SW 1271 (cell line): ENCODE measurements at regions not wholly inside any gene's neighbourhood (a gene's known extent, or its start where the extent isn't known, plus 50 kb on each side); places are given as distances from the start of the nearest gene placed in this dataset.

ENCODE experiments used
- DNase-seq, 2 experiments: peaks; one replicate each; lab custom pipeline; 2025; lab: John Stamatoyannopoulos, UW

- DNase-seq = no peak
Measured at GRCh38 chr12:114302606-114303315, 103.2 kb downstream of the TBX5 start.

DNA sequence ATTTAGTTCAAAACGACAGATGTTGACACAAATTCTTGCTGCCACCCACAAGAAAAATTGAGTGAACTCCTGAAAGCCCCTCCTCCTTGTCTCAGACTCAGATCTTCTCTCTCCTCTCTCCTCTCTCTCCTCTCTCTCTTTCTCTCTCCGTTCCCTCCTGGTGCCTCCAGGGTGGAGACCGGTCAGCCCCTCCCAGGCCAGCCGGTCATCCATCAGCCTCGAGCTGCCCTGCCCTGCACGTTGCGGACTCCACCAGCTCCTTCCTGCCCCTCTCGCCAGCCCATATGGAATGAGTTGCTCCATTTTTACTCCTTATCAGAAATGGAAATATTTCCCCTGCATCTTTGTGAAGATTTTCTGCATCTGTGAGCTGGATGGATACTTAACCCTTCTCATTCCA is 103.8 kb downstream of the TBX5 start:
- DNase-seq = no peak

DNA sequence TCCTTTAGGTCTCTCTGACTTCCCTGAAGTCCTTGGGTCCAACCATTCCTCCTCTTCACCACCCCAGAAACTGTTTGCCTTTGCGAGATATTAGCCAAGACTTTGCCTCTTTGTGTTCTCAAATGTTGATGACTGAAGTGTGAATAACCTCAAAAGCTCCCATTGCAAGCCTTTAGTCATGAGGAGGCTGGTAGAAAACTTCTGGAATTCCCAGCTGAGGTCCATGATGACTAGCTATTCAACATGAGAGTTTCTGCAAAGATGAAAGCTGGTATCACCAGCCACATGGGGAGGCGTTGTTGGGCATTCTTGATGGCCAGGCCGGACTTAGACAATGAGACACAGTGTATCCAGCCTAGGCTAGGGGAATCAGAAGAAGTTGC is 111.7 kb downstream of the TBX5 start:
- no peak for DNase-seq

GRCh38 chr12:114293571-114294302 is 112.2 kb downstream of the TBX5 start:
- DNase-seq = no peak

DNA sequence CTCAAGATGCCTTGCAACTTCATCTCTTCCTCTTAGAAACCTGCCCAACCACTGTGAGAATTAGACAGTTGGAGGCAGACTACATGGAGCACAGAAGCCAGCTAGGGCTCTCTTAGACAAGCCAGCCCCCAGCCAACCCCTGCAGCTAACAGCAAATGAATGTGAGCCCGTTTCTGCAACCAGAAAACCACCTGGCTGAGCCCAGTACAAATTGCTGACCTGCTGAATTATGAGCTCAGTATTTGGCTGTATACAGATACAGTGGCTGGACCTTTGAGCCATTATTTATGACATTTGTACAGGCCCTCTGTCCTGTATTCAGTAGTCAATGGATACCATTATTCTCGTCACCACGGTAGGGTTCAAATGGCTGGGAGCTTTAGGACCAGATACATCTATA is 112.9 kb downstream of the TBX5 start:
- DNase-seq = no peak

- DNase-seq = no peak
Measured at GRCh38 chr12:114291389-114292060, 114.4 kb downstream of the TBX5 start.

DNA sequence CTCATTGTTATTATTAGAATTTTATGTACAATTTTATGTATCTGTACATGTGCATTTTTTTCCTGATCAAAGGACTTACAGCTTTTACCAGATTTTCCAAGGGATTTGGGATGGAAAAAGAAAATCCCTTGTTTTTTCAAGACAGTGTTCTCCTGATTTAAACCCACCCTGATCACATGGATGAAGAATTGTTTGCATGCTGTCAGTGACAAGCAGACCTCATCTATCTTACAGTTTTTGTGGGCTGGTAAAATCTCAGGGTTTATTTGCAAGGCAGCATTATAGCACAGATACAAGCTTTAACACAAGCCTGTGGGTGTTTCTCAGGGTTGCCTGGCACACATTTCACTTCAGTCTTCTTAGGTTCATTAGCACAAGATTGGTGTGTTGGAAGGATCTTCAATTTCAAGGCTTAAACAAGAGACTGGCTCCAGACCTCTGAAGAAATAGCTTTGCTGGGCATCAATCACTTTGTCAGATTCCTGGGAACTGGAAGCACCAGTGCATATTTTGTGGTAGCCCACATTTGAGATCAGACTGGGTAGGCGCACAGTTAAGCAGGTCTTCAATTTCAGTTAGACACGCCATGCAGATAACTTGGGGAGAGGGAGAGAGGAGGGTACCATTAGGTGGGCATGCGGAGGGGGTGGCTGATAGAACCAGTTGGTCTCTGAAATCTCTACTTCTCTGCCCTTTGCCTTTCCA is 118.0 kb downstream of the TBX5 start:
- no peak for DNase-seq

DNA sequence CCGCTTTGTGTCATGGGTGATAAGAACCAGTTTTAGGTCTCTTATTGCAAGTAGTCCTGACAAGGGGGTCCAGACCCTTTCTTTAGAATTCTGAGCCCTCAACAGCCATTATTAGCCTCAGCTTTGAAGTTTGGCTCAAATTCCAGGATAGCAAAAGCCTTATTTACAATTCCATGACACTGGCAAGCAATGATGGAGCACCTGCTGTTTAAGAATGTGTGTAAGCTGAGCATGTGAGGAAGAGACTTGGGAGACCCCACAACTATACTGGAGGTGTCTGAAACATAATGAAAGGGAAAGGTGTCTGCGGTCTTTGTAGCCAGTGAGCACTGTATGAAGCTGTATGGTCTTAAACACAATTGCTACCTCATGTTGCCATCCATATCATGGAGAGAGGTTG is 119.8 kb downstream of the TBX5 start:
- no peak for DNase-seq

GRCh38 chr12:114285554-114285953 is 120.4 kb downstream of the TBX5 start:
- DNase-seq = no peak

DNA sequence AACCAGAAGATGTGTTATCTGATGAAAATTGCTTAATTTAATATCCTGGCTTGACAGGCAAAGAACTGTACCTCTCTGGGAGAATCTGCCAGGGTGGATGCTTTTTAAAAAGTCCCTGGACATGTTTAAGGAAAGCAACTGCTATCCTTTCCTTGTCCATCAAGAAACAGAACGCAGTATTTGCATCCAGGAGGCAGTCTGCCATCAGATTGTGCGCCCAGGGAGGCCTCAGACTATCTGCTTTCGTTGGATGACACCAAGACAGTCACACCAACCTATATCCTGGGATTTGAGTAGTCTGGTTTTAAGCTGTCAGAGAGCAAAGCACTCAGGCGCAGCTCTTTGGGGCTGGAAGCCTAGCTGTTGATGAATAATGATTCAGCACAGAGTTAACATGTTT is 121.9 kb downstream of the TBX5 start:
- no peak for DNase-seq

DNA sequence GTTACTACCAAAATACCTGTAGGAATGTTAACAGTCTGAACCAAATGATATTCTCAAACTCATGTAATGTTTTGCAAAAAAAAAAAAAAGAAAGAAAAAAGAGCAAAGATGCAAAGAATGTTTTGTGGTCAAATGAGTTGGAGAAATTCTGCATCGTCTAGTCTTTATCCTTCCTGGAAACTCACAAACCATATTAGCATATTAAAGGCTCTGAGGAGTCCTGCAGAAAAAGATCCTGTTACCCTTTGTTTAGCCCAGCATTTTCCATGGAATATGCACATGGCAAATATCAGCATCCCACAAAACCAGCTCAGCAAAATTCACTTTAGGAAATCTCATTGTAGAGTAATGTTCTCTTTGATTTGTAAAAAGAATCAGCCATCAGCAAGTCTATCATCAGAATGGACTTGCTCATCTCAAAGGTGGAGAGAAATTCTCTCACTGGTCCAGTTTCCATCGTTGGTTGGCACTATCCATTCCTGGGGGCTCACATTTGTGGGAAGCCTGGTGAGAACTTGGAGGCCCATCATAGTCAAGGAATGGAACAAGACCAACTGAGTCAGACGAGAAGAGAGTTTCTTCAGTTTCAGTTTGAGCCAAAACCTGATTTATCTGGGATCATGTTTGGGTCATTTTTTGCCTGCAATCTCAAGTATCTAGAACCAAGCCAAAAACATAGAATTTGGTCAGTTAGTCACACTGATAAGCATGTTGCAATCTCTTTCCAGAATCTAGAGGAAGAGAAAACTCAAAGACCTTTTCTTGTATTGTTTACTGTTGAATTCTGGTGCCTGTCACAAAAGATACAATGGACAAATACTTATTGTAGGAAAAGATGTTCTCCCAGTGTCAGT is 129.8 kb downstream of the TBX5 start:
- DNase-seq = no peak

DNA sequence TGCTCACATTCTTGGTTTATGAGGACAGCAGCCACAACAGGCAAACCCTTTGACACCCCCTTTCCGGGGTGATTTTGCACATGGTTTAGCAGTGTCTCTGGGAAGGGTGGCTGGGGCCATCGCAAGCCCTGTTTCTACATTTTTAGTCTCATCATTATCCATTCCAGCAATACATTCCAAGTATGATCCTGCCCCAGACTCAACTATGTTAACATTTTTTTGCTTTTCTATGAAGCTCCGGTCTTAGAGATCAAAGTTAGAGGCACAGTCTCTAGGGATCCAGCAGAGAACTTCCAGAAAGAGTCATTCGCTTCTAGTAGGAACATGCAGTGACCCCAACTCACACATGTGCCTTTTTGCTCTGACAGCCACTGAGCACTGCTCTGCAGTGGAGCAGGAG is 130.9 kb downstream of the TBX5 start:
- no peak for DNase-seq

DNA sequence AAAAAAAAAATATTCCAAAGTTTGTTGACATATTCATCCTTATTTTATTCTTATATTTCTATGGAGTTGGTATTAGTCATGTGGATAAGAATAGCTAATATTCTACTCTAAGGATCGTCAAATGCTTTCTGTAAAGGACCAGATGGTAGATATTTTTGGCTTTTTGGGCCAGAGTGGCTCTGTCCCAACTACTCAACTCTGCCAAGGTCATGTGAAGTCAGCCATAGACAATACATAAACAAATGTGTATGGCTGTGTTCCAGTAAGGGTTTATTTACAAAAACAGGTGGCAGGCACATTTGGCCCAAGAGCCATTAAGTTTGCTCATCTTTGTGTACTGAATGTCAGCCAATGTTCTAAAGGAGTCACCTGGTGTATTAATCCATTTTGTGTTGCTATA is 131.8 kb downstream of the TBX5 start:
- DNase-seq = no peak

DNA sequence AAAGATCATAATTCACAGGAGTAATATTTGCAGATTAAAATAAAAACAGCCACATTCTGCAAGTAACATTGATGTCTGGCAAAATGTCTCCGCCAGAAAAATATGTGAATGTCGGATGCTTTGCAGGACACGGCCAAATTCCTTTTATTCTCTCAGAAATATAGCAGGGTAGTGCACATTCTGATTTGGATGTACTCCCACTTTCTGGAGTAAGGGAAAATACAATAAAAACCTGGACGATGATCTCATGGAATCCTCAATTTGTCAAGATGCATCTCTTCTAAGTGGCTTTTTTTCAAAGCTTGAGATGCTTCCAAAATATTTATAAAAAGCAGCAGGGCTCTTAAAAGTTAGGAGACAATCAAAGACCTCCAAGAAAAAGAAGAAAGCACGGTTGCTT is 133.3 kb downstream of the TBX5 start:
- DNase-seq = no peak

- no peak for DNase-seq
Measured at GRCh38 chr12:114272071-114272470, 133.9 kb downstream of the TBX5 start.

DNA sequence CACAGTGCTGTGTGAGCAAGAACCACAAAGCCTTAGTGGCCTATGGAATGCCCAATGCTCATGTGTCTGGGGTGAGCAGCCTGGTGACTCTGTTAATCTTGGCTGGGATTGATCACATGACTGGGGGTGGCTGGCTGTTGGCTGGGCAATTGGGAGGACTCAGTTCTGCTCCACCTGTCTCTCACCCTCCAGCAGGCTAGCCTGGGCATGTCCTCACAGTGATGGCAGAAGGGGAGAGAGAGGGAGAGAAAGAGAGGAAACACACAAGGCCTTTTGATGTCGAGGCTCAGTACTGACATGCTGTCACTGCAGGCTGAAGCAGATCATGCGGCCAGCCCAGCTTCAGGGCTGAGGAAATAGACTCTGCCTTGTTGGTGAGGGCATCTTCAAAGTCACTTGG is 136.8 kb downstream of the TBX5 start:
- DNase-seq = no peak

DNA sequence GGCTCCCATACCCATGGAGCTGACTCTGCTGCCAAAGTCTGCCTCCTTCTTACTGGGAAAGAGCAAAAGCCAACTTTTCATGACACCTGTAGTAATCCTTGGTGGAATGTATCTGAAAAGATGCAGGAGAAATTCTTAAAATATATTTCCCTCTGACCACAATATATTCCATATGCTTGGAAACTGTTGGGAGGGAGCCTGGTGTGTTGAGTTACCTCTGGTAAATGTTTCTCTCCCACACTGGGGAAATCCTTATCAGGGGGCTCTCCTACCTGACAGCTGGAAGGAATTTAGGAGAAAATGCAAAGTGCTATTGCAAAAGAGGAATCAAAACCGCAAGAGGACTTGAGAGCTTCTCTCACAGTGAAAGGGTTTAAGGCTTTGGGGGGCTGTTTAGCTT is 139.4 kb downstream of the TBX5 start:
- DNase-seq = no peak

DNA sequence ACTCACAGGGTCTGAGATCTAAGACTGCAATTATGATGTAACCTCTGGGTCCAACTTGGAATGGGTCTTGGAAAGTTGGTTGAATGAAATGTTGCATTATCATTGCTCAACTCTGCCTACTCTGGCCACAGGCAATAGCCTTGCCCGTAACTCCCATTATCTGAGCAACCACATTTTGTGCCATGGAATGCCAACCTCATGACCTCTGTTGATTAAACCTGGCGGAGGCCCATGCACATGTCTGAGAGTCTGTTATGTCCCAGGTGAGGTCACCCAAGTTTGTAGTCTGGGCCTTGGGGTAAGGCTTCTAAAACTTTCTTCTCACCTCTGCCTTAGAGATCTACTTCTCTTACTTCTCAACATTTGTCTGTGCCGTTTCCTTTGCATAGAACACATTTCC is 140.9 kb downstream of the TBX5 start:
- no peak for DNase-seq

- DNase-seq = no peak
Measured at GRCh38 chr12:114263056-114263805, 142.7 kb downstream of the TBX5 start.

DNA sequence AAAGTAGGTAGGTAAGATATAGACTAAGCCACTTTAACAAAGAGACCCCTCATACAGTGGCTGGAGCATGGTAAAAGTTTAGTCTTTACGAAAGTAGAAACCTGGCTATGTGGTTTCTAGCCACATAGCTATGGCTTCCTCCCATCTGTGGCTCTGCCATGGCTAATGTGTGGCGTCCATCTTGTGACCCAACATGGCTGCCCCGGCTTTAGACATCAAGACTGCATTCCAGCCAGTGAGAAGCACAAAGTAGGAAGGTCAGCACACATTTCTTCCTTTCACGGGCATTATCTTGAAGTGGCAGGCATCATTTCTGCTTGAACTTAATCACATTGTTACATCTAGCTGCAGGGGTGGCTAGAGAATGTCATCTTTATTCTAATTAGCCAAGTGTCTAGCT is 148.3 kb downstream of the TBX5 start:
- DNase-seq = no peak

GRCh38 chr12:114254998-114255397 is 150.9 kb downstream of the TBX5 start:
- no peak for DNase-seq
